ENCODE measurements at regions not wholly inside any gene's neighbourhood (a gene's known extent, or its start where the extent isn't known, plus 50 kb on each side); places are given as distances from the start of the nearest gene placed in this dataset.

GRCh38 chr18:51614033-51614432, 416.6 kb upstream of the MEX3C start:
- no peaks in the 10 kb centered on the region for H3K79me2 ChIP-seq (ENCODE audit: control insufficient read depth in 1 of 2, insufficient read depth in 2 of 2, low read length in 2 of 2)
- H2BK12ac ChIP-seq (ENCODE audit: low read depth, low read length), result no peak overlapping the region
- no peaks in the 10 kb centered on the region; a peak in 1 of 4 replicates for H3K9me3 ChIP-seq (ENCODE audit: insufficient read depth in 2 of 2, low read depth in 1 of 2, low read length in 1 of 2)
- H2BK20ac ChIP-seq (ENCODE audit: low read length), result no peak overlapping the region
- no peaks in the 10 kb centered on the region; the same call in 1 of the 2 replicates for H3K23me2 ChIP-seq (ENCODE audit: low read depth, low read length)
- no peak overlapping the region for H2AK5ac ChIP-seq (ENCODE audit: low read depth, low read length)
- H4K91ac ChIP-seq (replicated peaks; ENCODE audit: insufficient read length, low read length), result no peak overlapping the region
- TF ChIP-seq HDAC6 (IDR thresholded peaks at IDR 0.05; ENCODE audit: low read depth, low read length) (no peak), RFX5 (IDR thresholded peaks at IDR 0.05; ENCODE audit: borderline replicate concordance, low read depth, low read length) (peak; percentile 44; the same call in 1 of the 2 replicates)
- H3K79me1 ChIP-seq (ENCODE audit: low read depth, low read length), result no peaks in the 10 kb centered on the region
- POLR2A ChIA-PET (ENCODE audit: partially characterized antibody), result no interaction called here
- H3K4me1 ChIP-seq (replicated peaks in 1 of 4; ENCODE audit: control insufficient read depth in 3 of 4, insufficient read depth in 4 of 4, low read length in 3 of 4), result no peaks in the 10 kb centered on the region
- H4K20me1 ChIP-seq (replicated peaks in 1 of 2; ENCODE audit: control insufficient read depth in 1 of 2, insufficient read depth in 2 of 2, low read length in 2 of 2), result no peaks in the 10 kb centered on the region
- no peak overlapping the region for H3K4ac ChIP-seq (replicated peaks; ENCODE audit: insufficient read length, low read depth, low read length)
- no peak overlapping the region for H2BK5ac ChIP-seq (ENCODE audit: low read depth, low read length)
- H2AFZ ChIP-seq (ENCODE audit: low read length), result no peak overlapping the region
- no peak overlapping the region for H3K4me2 ChIP-seq (ENCODE audit: insufficient read depth in 1 of 2, low read depth in 2 of 2, low read length in 2 of 2)
- no peak overlapping the region for H3K23ac ChIP-seq (ENCODE audit: insufficient read length)
- FAIRE-seq, result no peak
- CTCF ChIA-PET (ENCODE audit: partially characterized antibody), result no interaction called here
- H3K27me3 ChIP-seq (replicated peaks in 1 of 4; ENCODE audit: control insufficient read depth in 3 of 4, extremely low read depth in 1 of 4, insufficient read depth in 3 of 4, low read length in 3 of 4), result no peaks in the 10 kb centered on the region
- no peak overlapping the region for H3K18ac ChIP-seq (ENCODE audit: extremely low read depth, low read length)
- H3K36me3 ChIP-seq (ENCODE audit: control insufficient read depth in 2 of 4, insufficient read depth in 4 of 4, low read length in 3 of 4), result no peaks in the 10 kb centered on the region; a peak in 1 of 8 replicates
- no peak overlapping the region for H2BK120ac ChIP-seq (replicated peaks; ENCODE audit: low read depth, low read length)
- H3K9ac ChIP-seq (replicated peaks in 1 of 4; ENCODE audit: extremely low read depth in 1 of 4, low read depth in 3 of 4, low read length in 3 of 4), result no peak overlapping the region
- no peak for DNase-seq (ENCODE audit: low read depth in 1 of 2, low spot score in 2 of 2)
- no peak overlapping the region for H3K56ac ChIP-seq (replicated peaks; ENCODE audit: insufficient read length, low read depth, low read length)
- H3K4me3 ChIP-seq (ENCODE audit: extremely low read depth in 1 of 4, insufficient read depth in 2 of 4, low read depth in 3 of 4, low read length in 4 of 4), result no peak overlapping the region
- no peak overlapping the region for H4K5ac ChIP-seq (ENCODE audit: insufficient read length, low read depth, low read length)
- H3K27ac ChIP-seq (ENCODE audit: low read depth, low read length), result no peak overlapping the region
- H2BK15ac ChIP-seq (ENCODE audit: low read length), result no peak overlapping the region
- WGBS, 2 experiments (ENCODE audit: extremely low coverage in 1 of 2, insufficient coverage in 1 of 2, insufficient read length in 1 of 2, insufficient replicate concordance in 2 of 2, low coverage in 1 of 2, low lambda C conversion rate in 2 of 2, missing lambda C conversion rate in 1 of 2), result 88% methylated on average over 5 of the region's 5 CpGs; no CpG with 5 or more reads in 1 of the 2 experiments
- H4K8ac ChIP-seq (ENCODE audit: extremely low read depth, insufficient read depth, low read length), result no peak overlapping the region
- H3K14ac ChIP-seq (ENCODE audit: insufficient read length), result no peak overlapping the region
